ENCODE measurements at regions not wholly inside any gene's neighbourhood (a gene's known extent, or its start where the extent isn't known, plus 50 kb on each side); places are given as distances from the start of the nearest gene placed in this dataset.

GRCh38 chr11:45569776-45570175, 95.6 kb downstream of the CHST1 start:
- TF ChIP-seq POLR2AphosphoS5 (IDR thresholded peaks at IDR 0.05; ENCODE audit: insufficient read depth, low read depth, low read length) (no peak), CTCF (IDR thresholded peaks at IDR 0.05; ENCODE audit: extremely low read depth in 1 of 2, insufficient read depth in 1 of 2, low read depth in 1 of 2, low read length in 2 of 2) (no peak), MAX (IDR thresholded peaks at IDR 0.05; ENCODE audit: insufficient read depth, insufficient read length) (no peak), MYC (IDR thresholded peaks at IDR 0.05; ENCODE audit: low read depth, low read length) (no peak)

Measured in endothelial cell of umbilical vein (primary cell).